GM21367 (cell line): ENCODE measurements at regions not wholly inside any gene's neighbourhood (a gene's known extent, or its start where the extent isn't known, plus 50 kb on each side); places are given as distances from the start of the nearest gene placed in this dataset.
A peak's percentile ranks its signal among the peaks of the same experiment; 100 is the strongest.

Source experiments
- ATAC-seq: cut with Tn5 transposase; IDR thresholded peaks from one replicate; pipeline ENCODE4 v1.9.1; 2021; ENCODE audit not compliant: unreplicated experiment

- no peak for ATAC-seq
Measured at GRCh38 chr4:71930459-71930858, 101.3 kb upstream of the NPFFR2 start.

GRCh38 chr4:71932941-71933340, 98.9 kb upstream of the NPFFR2 start:
- no peak for ATAC-seq

GRCh38 chr4:71938776-71939175, 93.0 kb upstream of the NPFFR2 start:
- ATAC-seq: no peak

- ATAC-seq: peak; percentile 67
Measured at GRCh38 chr4:71941001-71941400, 90.8 kb upstream of the NPFFR2 start.

- no peak for ATAC-seq
Measured at GRCh38 chr4:71944956-71945355, 86.8 kb upstream of the NPFFR2 start.

GRCh38 chr4:71945791-71946190, 86.0 kb upstream of the NPFFR2 start:
- ATAC-seq: no peak

- no peak for ATAC-seq
Measured at GRCh38 chr4:71958978-71959377, 72.8 kb upstream of the NPFFR2 start.

GRCh38 chr4:71962622-71963264, 69.1 kb upstream of the NPFFR2 start:
- ATAC-seq: no peak

GRCh38 chr4:71974681-71975080, 57.1 kb upstream of the NPFFR2 start:
- no peak for ATAC-seq

GRCh38 chr4:71976523-71976922, 55.3 kb upstream of the NPFFR2 start:
- no peak for ATAC-seq

GRCh38 chr4:71978210-71978835, 53.5 kb upstream of the NPFFR2 start:
- no peak for ATAC-seq

GRCh38 chr4:71980976-71981375, 50.8 kb upstream of the NPFFR2 start:
- no peak for ATAC-seq
